ENCODE measurements at regions not wholly inside any gene's neighbourhood (a gene's known extent, or its start where the extent isn't known, plus 50 kb on each side); places are given as distances from the start of the nearest gene placed in this dataset.

GRCh38 chr2:19246496-19246895, 111.9 kb downstream of the OSR1 start:
- DNase-seq (ENCODE audit: low spot score): no peak
- no peaks in the 10 kb centered on the region for H3K4me1 Mint-ChIP-seq (ENCODE audit: low read depth)
- H3K27ac Mint-ChIP-seq (ENCODE audit: unreplicated experiment): no peak overlapping the region
- H3K36me3 Mint-ChIP-seq (ENCODE audit: low read depth): no peaks in the 10 kb centered on the region
- no peaks in the 10 kb centered on the region for H3K27me3 Mint-ChIP-seq (ENCODE audit: low read depth)
- TF ChIP-seq CTCF (IDR thresholded peaks at IDR 0.05): no peak
- H3K4me3 Mint-ChIP-seq (ENCODE audit: unreplicated experiment): no peak overlapping the region
- no peaks in the 10 kb centered on the region for H3K9me3 Mint-ChIP-seq (ENCODE audit: low read depth)

GRCh38 chr2:19244460-19245363, 113.7 kb downstream of the OSR1 start:
- Mint-ChIP-seq H3K4me1 (ENCODE audit: low read depth) (no peaks in the 10 kb centered on the region), H3K4me3 (ENCODE audit: unreplicated experiment) (no peak overlapping the region), H3K36me3 (ENCODE audit: low read depth) (no peaks in the 10 kb centered on the region), H3K27ac (ENCODE audit: unreplicated experiment) (no peak overlapping the region), H3K27me3 (ENCODE audit: low read depth) (no peaks in the 10 kb centered on the region), H3K9me3 (ENCODE audit: low read depth) (no peaks in the 10 kb centered on the region)
- no peak for DNase-seq (ENCODE audit: low spot score)
- TF ChIP-seq CTCF (IDR thresholded peaks at IDR 0.05): no peak

- no peak overlapping the region for H3K4me3 Mint-ChIP-seq (ENCODE audit: unreplicated experiment)
- TF ChIP-seq CTCF (IDR thresholded peaks at IDR 0.05): no peak
- H3K9me3 Mint-ChIP-seq (ENCODE audit: low read depth): no peaks in the 10 kb centered on the region
- peaks cover 3% of the 10 kb centered on the region for H3K4me1 Mint-ChIP-seq (ENCODE audit: low read depth)
- H3K27ac Mint-ChIP-seq (ENCODE audit: unreplicated experiment): no peak overlapping the region
- no peak for DNase-seq (ENCODE audit: low spot score)
- no peaks in the 10 kb centered on the region for H3K36me3 Mint-ChIP-seq (ENCODE audit: low read depth)
- H3K27me3 Mint-ChIP-seq (ENCODE audit: low read depth): no peaks in the 10 kb centered on the region
These were observed 119.9 kb downstream of the OSR1 start for GRCh38 chr2:19238440-19239060.

GRCh38 chr2:19235308-19235707, 123.1 kb downstream of the OSR1 start:
- no peaks in the 10 kb centered on the region for H3K36me3 Mint-ChIP-seq (ENCODE audit: low read depth)
- no peaks in the 10 kb centered on the region for H3K9me3 Mint-ChIP-seq (ENCODE audit: low read depth)
- DNase-seq (ENCODE audit: low spot score): no peak
- H3K27me3 Mint-ChIP-seq (ENCODE audit: low read depth): no peaks in the 10 kb centered on the region
- peaks cover 3% of the 10 kb centered on the region for H3K4me1 Mint-ChIP-seq (ENCODE audit: low read depth)
- no peak overlapping the region for H3K27ac Mint-ChIP-seq (ENCODE audit: unreplicated experiment)
- H3K4me3 Mint-ChIP-seq (ENCODE audit: unreplicated experiment): no peak overlapping the region
- TF ChIP-seq CTCF (IDR thresholded peaks at IDR 0.05): no peak

GRCh38 chr2:19232312-19232711, 126.1 kb downstream of the OSR1 start:
- Mint-ChIP-seq H3K36me3 (ENCODE audit: low read depth) (no peaks in the 10 kb centered on the region), H3K9me3 (ENCODE audit: low read depth) (no peaks in the 10 kb centered on the region), H3K4me3 (ENCODE audit: unreplicated experiment) (no peak overlapping the region), H3K27ac (ENCODE audit: unreplicated experiment) (no peak overlapping the region), H3K4me1 (ENCODE audit: low read depth) (peaks cover 9% of the 10 kb centered on the region), H3K27me3 (ENCODE audit: low read depth) (peaks cover 2% of the 10 kb centered on the region)
- DNase-seq (ENCODE audit: low spot score): no peak
- no peak for TF ChIP-seq CTCF (IDR thresholded peaks at IDR 0.05)
